GM21717 (cell line): ENCODE measurements at regions not wholly inside any gene's neighbourhood (a gene's known extent, or its start where the extent isn't known, plus 50 kb on each side); places are given as distances from the start of the nearest gene placed in this dataset.

Experiments
- ATAC-seq: cut with Tn5 transposase; IDR thresholded peaks from one replicate; pipeline ENCODE4 v1.9.1; 2021; ENCODE audit warnings: mild to moderate bottlenecking, moderate library complexity; ENCODE audit not compliant: unreplicated experiment

GRCh38 chr5:106755066-106755465 is 915.7 kb downstream of the EFNA5 start:
- no peak for ATAC-seq

GRCh38 chr5:106749826-106750225 is 920.9 kb downstream of the EFNA5 start:
- ATAC-seq: no peak

GRCh38 chr5:106739127-106739526 is 931.6 kb downstream of the EFNA5 start:
- no peak for ATAC-seq

- no peak for ATAC-seq
Observed at GRCh38 chr5:106737111-106737510, 933.6 kb downstream of the EFNA5 start.

GRCh38 chr5:106732624-106733023 is 938.1 kb downstream of the EFNA5 start:
- no peak for ATAC-seq

- no peak for ATAC-seq
Observed at GRCh38 chr5:106730912-106731311, 939.8 kb downstream of the EFNA5 start.

GRCh38 chr5:106730506-106730905 is 940.2 kb downstream of the EFNA5 start:
- ATAC-seq: no peak

- no peak for ATAC-seq
Observed at GRCh38 chr5:106728208-106728607, 942.5 kb downstream of the EFNA5 start.

- ATAC-seq: no peak
Observed at GRCh38 chr5:106727071-106727470, 943.7 kb downstream of the EFNA5 start.

- no peak for ATAC-seq
Observed at GRCh38 chr5:106720367-106720766, 950.4 kb downstream of the EFNA5 start.

- no peak for ATAC-seq
Observed at GRCh38 chr5:106699796-106700195, 970.9 kb downstream of the EFNA5 start.

GRCh38 chr5:106699198-106699597 is 971.5 kb downstream of the EFNA5 start:
- no peak for ATAC-seq

GRCh38 chr5:106698169-106698568 is 972.6 kb downstream of the EFNA5 start:
- no peak for ATAC-seq

GRCh38 chr5:106691701-106692100 is 979.0 kb downstream of the EFNA5 start:
- ATAC-seq: no peak

GRCh38 chr5:106690585-106690984 is 980.2 kb downstream of the EFNA5 start:
- no peak for ATAC-seq

GRCh38 chr5:106680330-106680729 is 990.4 kb downstream of the EFNA5 start:
- ATAC-seq: peak; percentile 93

- ATAC-seq: no peak
Observed at GRCh38 chr5:106677057-106677456, 993.7 kb downstream of the EFNA5 start.

GRCh38 chr5:106675687-106676086 is 995.0 kb downstream of the EFNA5 start:
- no peak for ATAC-seq

GRCh38 chr5:106673941-106674340 is 996.8 kb downstream of the EFNA5 start:
- ATAC-seq: no peak

GRCh38 chr5:106661866-106662265 is 1008.9 kb downstream of the EFNA5 start:
- ATAC-seq: no peak

- no peak for ATAC-seq
Observed at GRCh38 chr5:106660681-106661080, 1010.1 kb downstream of the EFNA5 start.

GRCh38 chr5:106658150-106658549 is 1012.6 kb downstream of the EFNA5 start:
- no peak for ATAC-seq

GRCh38 chr5:106656821-106657220 is 1013.9 kb downstream of the EFNA5 start:
- ATAC-seq: no peak

GRCh38 chr5:106649031-106649430 is 1021.7 kb downstream of the EFNA5 start:
- ATAC-seq: no peak
